CD14-positive monocyte (primary cell): ENCODE measurements at regions not wholly inside any gene's neighbourhood (a gene's known extent, or its start where the extent isn't known, plus 50 kb on each side); places are given as distances from the start of the nearest gene placed in this dataset.

ENCODE experiments used
- DNase-seq, 3 donors: peaks; one replicate each; pipeline ENCODE4 v3.0.0-alpha.2; 2011 to 2022
- H2AFZ ChIP-seq: 2 replicates; pipeline ENCODE4 v1.6.0; 2012; ENCODE audit warnings: mild to moderate bottlenecking, low read depth, low read length, inconsistent platforms; ENCODE audit not compliant: insufficient read depth, poor library complexity, severe bottlenecking
- H3K27ac ChIP-seq, 2 donors: 1 replicate in 1 of 2; 2 replicates in 1 of 2; pipeline ENCODE4 v1.5.1; 2012 to 2013; ENCODE audit warnings: low read length in 2 of 2, control low read depth in 1 of 2, inconsistent platforms in 1 of 2, low read depth in 1 of 2, mild to moderate bottlenecking in 1 of 2
- H3K27me3 ChIP-seq, 2 donors: one replicate each; pipeline versions ENCODE4 v1.6.0 to v1.6.1; 2011 to 2013; ENCODE audit warnings: low read length in 2 of 2; ENCODE audit not compliant: control insufficient read depth in 2 of 2, insufficient read depth in 2 of 2
- H3K36me3 ChIP-seq, 2 donors: replicated peaks in 1 of 2; 1 replicate in 1 of 2; 2 replicates in 1 of 2; pipeline versions ENCODE4 v1.5.1 to v1.6.1; 2012 to 2013; ENCODE audit warnings: low read length in 2 of 2, control low read depth in 1 of 2, inconsistent platforms in 1 of 2, mild to moderate bottlenecking in 1 of 2; ENCODE audit not compliant: insufficient read depth in 2 of 2, control insufficient read depth in 1 of 2
- H3K4me1 ChIP-seq, 2 donors: 1 replicate in 1 of 2; 2 replicates in 1 of 2; pipeline versions ENCODE4 v1.5.1 to v1.6.1; 2012 to 2013; ENCODE audit warnings: low read length in 2 of 2, control low read depth in 1 of 2, inconsistent platforms in 1 of 2, mild to moderate bottlenecking in 1 of 2, moderate library complexity in 1 of 2; ENCODE audit not compliant: insufficient read depth in 2 of 2, control insufficient read depth in 1 of 2
- H3K4me2 ChIP-seq: replicated peaks from 2 replicates; pipeline ENCODE3; 2012; ENCODE audit warnings: low read length, moderate library complexity, mild to moderate bottlenecking; ENCODE audit not compliant: poor library complexity, severe bottlenecking; ENCODE audit errors: extremely low read depth
- H3K4me3 ChIP-seq, 3 experiments: fragments of 200-600 bp in 1 of 3; sonication (generic) in 1 of 3; replicated peaks in 1 of 3; 1 replicate in 2 of 3; 2 replicates in 1 of 3; pipeline ENCODE4 v1.5.1; 2011 to 2013; ENCODE audit warnings: low read length in 3 of 3, mild to moderate bottlenecking in 3 of 3, control low read depth in 2 of 3, low read depth in 2 of 3, inconsistent platforms in 1 of 3, moderate library complexity in 1 of 3
- H3K79me2 ChIP-seq: 2 replicates; pipeline ENCODE4 v1.6.0; 2012; ENCODE audit warnings: mild to moderate bottlenecking, control low read depth, inconsistent platforms, low read length, moderate library complexity; ENCODE audit not compliant: insufficient read depth
- H3K9ac ChIP-seq: 2 replicates; pipeline ENCODE4 v1.6.0; 2017; ENCODE audit warnings: low read length, mild to moderate bottlenecking; ENCODE audit not compliant: insufficient read depth, poor library complexity, severe bottlenecking
- H3K9me3 ChIP-seq, 2 donors: replicated peaks in 1 of 2; 1 replicate in 1 of 2; 2 replicates in 1 of 2; pipeline versions ENCODE4 v1.5.1 to v1.6.1; 2012 to 2013; ENCODE audit warnings: low read length in 2 of 2, control low read depth in 1 of 2; ENCODE audit not compliant: control insufficient read depth in 1 of 2, insufficient read depth in 1 of 2
- H4K20me1 ChIP-seq: 2 replicates; pipeline ENCODE4 v1.6.0; 2012; ENCODE audit warnings: mild to moderate bottlenecking, low read length, control low read depth, moderate library complexity; ENCODE audit not compliant: insufficient read depth
- H3K27ac Mint-ChIP-seq, 7 donors: one replicate each; pipeline ENCODE4 v1.8.0; 2020; ENCODE audit warnings: mild to moderate bottlenecking in 7 of 7, mixed read lengths in 7 of 7, moderate library complexity in 6 of 7, inconsistent platforms in 2 of 7
- H3K27me3 Mint-ChIP-seq, 3 donors: one replicate each; pipeline ENCODE4 v1.8.0; 2021 to 2022; ENCODE audit warnings: low read depth in 3 of 3, mild to moderate bottlenecking in 3 of 3, mixed read lengths in 3 of 3, moderate library complexity in 3 of 3, inconsistent platforms in 1 of 3
- H3K36me3 Mint-ChIP-seq, 2 donors: one replicate each; pipeline ENCODE4 v1.8.0; 2020; ENCODE audit warnings: mixed read lengths in 2 of 2, inconsistent platforms in 1 of 2, mild to moderate bottlenecking in 1 of 2
- H3K4me1 Mint-ChIP-seq: one replicate; pipeline ENCODE4 v1.8.0; 2020; ENCODE audit warnings: mild to moderate bottlenecking, mixed read lengths
- H3K4me3 Mint-ChIP-seq, 2 donors: one replicate each; pipeline ENCODE4 v1.8.0; 2020; ENCODE audit warnings: mild to moderate bottlenecking in 2 of 2, mixed read lengths in 2 of 2, moderate library complexity in 1 of 2
- H3K9me3 Mint-ChIP-seq, 7 donors: one replicate each; pipeline ENCODE4 v1.8.0; 2020 to 2022; ENCODE audit warnings: mixed read lengths in 7 of 7, mild to moderate bottlenecking in 6 of 7, moderate library complexity in 6 of 7, inconsistent platforms in 2 of 7
- WGBS: methylation state at CpG from one replicate; pipeline ENCODE4 v1.1.5; 2013; ENCODE audit warnings: missing lambda C conversion rate; ENCODE audit not compliant: insufficient coverage; 5-methylcytosine and 5-hydroxymethylcytosine counted together
- intact Hi-C, 2 donors: fragments of 100-400 bp; cut with micrococcal nuclease; formaldehyde crosslinking; loops; one replicate each; pipeline versions ENCODE4 v1.15.0 to v1.15.1; 2023
- TF ChIP-seq, protein P1 (sequence below): fragments of 200-600 bp; IDR thresholded peaks from one replicate; pipeline ENCODE4 v1.8.0; 2022; ENCODE audit warnings: antibody characterized with exemption, mild to moderate bottlenecking

DNA sequence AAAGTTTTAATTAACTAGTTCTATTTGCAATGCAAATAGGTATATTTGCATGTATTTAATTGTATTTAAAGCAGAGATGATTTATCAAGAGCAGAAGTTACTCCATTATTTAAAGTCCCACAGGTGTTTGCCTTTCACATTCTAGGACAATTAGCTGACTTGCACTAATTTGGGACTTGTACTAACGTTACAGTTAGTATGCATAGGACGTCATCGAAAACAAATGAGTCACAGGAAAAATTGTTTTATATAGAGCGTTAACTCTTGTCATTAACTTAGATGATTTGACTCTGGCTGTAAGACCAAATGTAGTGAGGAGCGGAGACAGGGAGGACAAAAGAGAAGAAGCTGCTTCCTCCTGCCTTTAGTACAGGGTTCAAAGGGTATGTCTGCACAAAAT is 126.1 kb upstream of the IFNE start:
- no peak overlapping the region for H2AFZ ChIP-seq
- H3K27ac Mint-ChIP-seq, result no peak overlapping the region
- H3K4me1 Mint-ChIP-seq, result peaks cover 3% of the 10 kb centered on the region
- H3K27me3 ChIP-seq, result peaks cover 5 to 6% of the 10 kb centered on the region in 2 donors
- no peaks in the 10 kb centered on the region for H3K36me3 Mint-ChIP-seq
- H3K27ac ChIP-seq, result no peak overlapping the region
- no peak overlapping the region for H3K4me3 ChIP-seq
- no peak overlapping the region for H3K9ac ChIP-seq
- H4K20me1 ChIP-seq, result no peaks in the 10 kb centered on the region
- H3K36me3 ChIP-seq, result no peaks in the 10 kb centered on the region
- no peaks in the 10 kb centered on the region for H3K9me3 Mint-ChIP-seq
- H3K27me3 Mint-ChIP-seq, result peaks cover 5 to 9% (median 8%) of the 10 kb centered on the region in 3 donors
- H3K4me1 ChIP-seq, result no peaks in the 10 kb centered on the region
- H3K4me3 Mint-ChIP-seq, result no peak overlapping the region
- no peak for DNase-seq
- 90% methylated on average over 4 of the region's 5 CpGs for WGBS
- H3K4me2 ChIP-seq, result no peak overlapping the region
- H3K79me2 ChIP-seq, result no peaks in the 10 kb centered on the region
- no peaks in the 10 kb centered on the region for H3K9me3 ChIP-seq
- intact Hi-C loops, result no loop called here
- TF ChIP-seq, protein P1, sequence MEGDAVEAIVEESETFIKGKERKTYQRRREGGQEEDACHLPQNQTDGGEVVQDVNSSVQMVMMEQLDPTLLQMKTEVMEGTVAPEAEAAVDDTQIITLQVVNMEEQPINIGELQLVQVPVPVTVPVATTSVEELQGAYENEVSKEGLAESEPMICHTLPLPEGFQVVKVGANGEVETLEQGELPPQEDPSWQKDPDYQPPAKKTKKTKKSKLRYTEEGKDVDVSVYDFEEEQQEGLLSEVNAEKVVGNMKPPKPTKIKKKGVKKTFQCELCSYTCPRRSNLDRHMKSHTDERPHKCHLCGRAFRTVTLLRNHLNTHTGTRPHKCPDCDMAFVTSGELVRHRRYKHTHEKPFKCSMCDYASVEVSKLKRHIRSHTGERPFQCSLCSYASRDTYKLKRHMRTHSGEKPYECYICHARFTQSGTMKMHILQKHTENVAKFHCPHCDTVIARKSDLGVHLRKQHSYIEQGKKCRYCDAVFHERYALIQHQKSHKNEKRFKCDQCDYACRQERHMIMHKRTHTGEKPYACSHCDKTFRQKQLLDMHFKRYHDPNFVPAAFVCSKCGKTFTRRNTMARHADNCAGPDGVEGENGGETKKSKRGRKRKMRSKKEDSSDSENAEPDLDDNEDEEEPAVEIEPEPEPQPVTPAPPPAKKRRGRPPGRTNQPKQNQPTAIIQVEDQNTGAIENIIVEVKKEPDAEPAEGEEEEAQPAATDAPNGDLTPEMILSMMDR, result no peak

DNA sequence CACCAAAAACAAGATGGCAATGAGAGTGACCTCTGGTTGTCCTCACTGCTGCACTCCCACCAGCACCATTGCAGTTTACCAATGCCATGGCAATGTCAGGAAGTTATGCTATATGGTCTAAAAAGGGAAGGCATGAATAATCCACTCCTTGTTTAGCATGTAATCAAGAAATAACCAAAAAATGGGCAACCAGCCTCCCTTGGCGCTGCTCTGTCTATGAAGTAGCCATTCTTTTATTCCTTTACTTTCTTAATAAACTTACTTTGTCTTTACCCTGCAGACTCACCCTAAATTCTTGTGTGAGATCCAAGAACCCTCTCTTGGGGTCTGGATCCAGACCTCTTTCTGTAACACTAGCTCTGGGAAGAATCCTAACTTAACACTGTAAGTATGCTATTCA is 127.4 kb upstream of the IFNE start:
- H3K4me3 Mint-ChIP-seq, result no peak overlapping the region

More for the DNA sequence above, 127.4 kb upstream of the IFNE start:
- Histone ChIP-seq H3K4me2 (no peak overlapping the region), H3K27ac (no peak overlapping the region), H2AFZ (no peak overlapping the region), H3K9ac (no peak overlapping the region), H3K4me3 (no peak overlapping the region), H3K79me2 (no peaks in the 10 kb centered on the region), H4K20me1 (no peaks in the 10 kb centered on the region), H3K36me3 (no peaks in the 10 kb centered on the region), H3K27me3 (peaks cover 2 to 5% of the 10 kb centered on the region in 2 donors), H3K4me1 (no peaks in the 10 kb centered on the region), H3K9me3 (no peaks in the 10 kb centered on the region)
- TF ChIP-seq, protein P1, result no peak
- Mint-ChIP-seq H3K27ac (no peak overlapping the region), H3K36me3 (no peaks in the 10 kb centered on the region), H3K27me3 (peaks cover 5 to 6% (median 5%) of the 10 kb centered on the region in 3 donors), H3K4me1 (peaks cover 3% of the 10 kb centered on the region), H3K9me3 (no peaks in the 10 kb centered on the region)
- intact Hi-C loops, result no loop called here
- WGBS, result 86% methylated on average over 1 of the region's 1 CpG
- DNase-seq, result no peak
